Upper lobe of left lung (tissue), 4 donors: ENCODE measurements at regions not wholly inside any gene's neighbourhood (a gene's known extent, or its start where the extent isn't known, plus 50 kb on each side); places are given as distances from the start of the nearest gene placed in this dataset.

Experiments
- POLR2A ChIP-seq, 4 donors: fragments of 450-650 bp; IDR thresholded peaks; one replicate each; pipeline ENCODE4 v1.5.1; 2016 to 2017; ENCODE audit warnings: antibody characterized with exemption in 4 of 4, mild to moderate bottlenecking in 2 of 4
- TF ChIP-seq, protein P1 (sequence below), 6 experiments: fragments of 450-650 bp in 4 of 6; fragments of 200-600 bp in 2 of 6; sonication (generic) in 2 of 6; IDR thresholded peaks; one replicate each; pipeline ENCODE4 v1.5.1; 2016 to 2019; ENCODE audit warnings: antibody characterized with exemption in 6 of 6

GRCh38 chr18:70826571-70826970 lies 537.7 kb downstream of the SOCS6 start:
- no peak for TF ChIP-seq POLR2A (IDR thresholded peaks at IDR 0.05)
- TF ChIP-seq, protein P1, sequence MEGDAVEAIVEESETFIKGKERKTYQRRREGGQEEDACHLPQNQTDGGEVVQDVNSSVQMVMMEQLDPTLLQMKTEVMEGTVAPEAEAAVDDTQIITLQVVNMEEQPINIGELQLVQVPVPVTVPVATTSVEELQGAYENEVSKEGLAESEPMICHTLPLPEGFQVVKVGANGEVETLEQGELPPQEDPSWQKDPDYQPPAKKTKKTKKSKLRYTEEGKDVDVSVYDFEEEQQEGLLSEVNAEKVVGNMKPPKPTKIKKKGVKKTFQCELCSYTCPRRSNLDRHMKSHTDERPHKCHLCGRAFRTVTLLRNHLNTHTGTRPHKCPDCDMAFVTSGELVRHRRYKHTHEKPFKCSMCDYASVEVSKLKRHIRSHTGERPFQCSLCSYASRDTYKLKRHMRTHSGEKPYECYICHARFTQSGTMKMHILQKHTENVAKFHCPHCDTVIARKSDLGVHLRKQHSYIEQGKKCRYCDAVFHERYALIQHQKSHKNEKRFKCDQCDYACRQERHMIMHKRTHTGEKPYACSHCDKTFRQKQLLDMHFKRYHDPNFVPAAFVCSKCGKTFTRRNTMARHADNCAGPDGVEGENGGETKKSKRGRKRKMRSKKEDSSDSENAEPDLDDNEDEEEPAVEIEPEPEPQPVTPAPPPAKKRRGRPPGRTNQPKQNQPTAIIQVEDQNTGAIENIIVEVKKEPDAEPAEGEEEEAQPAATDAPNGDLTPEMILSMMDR (IDR thresholded peaks at IDR 0.05) = no peak
